ENCODE measurements at regions not wholly inside any gene's neighbourhood (a gene's known extent, or its start where the extent isn't known, plus 50 kb on each side); places are given as distances from the start of the nearest gene placed in this dataset.
"Not testable (repeated sequence)": the region's sequence is repeated elsewhere in the genome, so short reads cannot be mapped to it uniquely, and the experiment has no call there.

DNA sequence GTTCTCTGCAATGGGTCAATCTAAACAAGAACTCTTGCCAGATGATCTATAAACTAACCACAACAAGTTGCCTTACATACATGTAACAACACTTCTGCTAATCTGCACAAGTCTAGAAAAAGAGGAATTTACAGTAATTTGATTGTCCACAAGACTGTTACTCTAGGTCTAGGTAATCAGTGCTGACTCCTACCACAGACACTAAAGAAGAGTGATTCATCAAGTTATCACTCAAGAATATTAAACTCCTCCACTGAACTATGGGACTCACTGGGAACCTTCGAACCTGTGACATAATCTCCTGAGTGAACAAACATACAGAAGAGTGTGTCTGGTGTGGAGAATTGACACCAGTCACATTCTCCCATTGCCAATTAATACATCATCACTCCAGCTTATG lies 138.3 kb downstream of the ANXA2 start:
- DNase-seq (ENCODE audit: low read depth), result no peak

DNA sequence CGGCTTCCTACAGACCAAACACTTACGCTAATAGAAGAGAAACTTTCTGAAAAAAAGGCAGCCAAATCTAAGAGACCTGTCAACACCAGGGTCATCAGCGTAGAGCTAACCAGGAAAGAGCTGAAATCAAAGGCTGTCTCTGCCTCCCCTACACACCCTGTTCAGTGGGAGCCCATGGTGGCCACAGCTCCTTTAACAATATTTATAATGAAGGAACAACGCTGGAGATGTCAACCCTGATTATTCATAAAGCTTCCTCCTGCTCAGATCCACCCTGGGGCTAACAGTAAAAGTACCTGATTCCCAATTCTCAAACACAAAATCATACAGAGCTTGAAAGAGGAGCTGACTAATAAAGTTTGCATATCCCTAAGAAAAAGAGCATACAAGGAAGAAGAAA lies 133.7 kb downstream of the ANXA2 start:
- no peak for DNase-seq (ENCODE audit: low read depth)

DNA sequence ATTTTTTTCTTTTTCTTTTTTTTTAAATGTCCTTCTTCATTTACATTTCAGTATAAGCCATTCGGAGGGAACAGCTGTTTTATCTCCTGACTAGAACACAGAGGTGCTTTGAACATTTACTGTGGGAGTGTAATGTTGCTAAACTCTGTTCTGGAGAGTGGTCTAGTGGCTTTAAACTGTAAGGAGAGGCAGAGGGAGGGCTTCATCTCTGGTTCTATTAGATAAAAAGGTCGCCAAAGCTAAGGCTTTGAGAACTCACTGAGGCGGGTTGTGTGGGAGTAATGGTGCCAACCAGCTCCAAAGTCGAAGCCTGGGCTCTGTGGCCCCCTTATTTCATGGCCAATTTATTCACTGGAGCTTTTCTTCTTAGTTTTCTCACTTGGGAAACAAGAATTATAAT lies 133.2 kb downstream of the ANXA2 start:
- DNase-seq (ENCODE audit: low read depth), result no peak

DNA sequence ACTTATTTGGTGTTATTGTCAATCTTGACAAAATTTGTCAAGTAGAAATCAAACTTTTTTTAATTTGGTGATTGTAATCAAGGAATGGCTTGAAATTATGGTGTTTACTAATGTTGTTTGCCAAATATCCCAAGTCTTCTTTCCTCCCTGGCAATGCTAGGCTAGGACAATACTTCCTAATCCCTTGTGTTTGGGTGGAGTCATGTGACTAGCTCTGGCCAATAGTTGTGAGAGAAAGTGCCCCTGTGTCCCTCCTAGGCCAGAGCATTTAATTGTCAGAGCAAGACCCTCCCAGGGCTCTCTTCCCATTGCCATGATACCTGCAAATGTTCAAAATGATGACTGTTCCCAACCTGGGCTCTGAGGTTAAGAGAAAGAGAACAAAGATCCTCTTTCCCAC lies 132.7 kb downstream of the ANXA2 start:
- no peak for DNase-seq (ENCODE audit: low read depth)

DNA sequence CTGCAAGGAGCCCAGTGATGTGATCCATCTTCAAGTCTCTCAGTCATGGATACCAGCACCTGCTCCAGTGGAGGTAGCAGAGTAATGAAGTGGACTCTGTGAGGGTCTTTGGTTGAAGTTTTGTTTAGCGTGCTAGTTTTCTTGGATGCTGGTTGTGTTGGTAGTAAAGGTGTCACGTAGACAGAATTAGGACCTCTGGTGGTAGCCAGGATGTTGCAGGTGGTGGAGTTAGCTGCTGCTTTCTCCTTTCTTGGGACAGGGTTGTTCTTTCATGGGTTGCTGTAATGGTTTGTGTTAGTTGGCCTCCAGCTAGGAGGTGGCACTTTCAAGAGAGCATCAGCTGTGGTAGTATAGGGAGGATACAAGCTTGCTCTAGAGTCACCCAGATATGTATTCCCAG lies 125.2 kb downstream of the ANXA2 start:
- peak; percentile 9 for DNase-seq (ENCODE audit: low read depth)

DNA sequence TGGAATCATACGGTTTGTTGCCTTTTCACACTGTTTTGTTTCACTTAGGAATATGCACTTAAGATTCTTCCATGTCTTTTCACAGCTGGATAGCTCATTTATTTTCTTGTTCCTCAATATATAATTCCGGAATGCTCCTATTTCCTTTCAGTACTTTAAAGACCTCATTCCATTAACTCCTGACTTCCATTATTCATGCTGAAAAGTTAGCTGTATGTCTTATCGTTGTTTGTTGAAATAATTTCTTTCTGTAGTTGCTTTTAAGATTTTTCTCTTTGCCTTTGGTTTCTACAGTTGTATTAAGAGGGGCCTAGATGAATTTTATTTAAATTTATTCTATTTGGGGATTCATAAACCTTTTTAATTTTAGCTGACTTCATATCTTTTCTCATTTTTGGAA lies 122.2 kb downstream of the ANXA2 start:
- no peak for DNase-seq (ENCODE audit: low read depth)

DNA sequence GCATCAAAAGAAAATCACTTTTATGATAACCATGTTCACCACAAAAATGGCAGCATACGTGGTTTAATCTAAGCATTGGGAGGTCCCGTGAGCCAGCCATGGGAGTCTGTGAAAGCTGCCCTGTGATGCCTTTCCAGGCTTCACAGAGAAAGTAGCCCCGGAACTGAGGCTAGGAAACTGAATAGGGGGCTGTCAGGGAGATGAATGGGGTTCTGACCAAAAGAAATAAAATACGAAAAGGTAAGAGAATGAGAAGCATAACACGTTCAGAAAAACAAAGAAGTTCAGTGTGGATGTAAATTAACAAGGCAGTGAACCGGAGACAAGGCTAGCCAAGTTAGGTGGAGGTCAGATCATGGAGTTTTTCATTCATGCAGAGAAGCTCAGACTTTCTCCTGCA lies 118.9 kb downstream of the ANXA2 start:
- DNase-seq (ENCODE audit: low read depth), result no peak

DNA sequence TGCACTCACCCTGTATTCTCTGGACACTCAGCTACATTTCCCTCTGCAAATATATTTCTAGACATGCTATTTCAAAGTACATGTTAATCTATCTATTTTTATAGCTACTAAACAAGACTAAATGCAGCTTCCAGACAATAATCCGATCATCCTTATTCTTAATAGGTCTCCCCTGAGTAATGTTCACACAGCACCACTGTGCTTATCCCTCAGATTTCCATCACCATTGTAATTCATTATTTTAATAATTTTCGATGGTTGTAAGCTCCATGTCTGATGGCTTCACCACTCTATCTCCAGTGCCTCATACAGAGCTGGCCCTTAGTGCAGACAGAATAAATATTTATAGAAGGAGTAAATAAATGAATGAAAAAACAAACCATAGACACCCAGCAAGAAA lies 117.5 kb downstream of the ANXA2 start:
- DNase-seq (ENCODE audit: low read depth), result no peak

DNA sequence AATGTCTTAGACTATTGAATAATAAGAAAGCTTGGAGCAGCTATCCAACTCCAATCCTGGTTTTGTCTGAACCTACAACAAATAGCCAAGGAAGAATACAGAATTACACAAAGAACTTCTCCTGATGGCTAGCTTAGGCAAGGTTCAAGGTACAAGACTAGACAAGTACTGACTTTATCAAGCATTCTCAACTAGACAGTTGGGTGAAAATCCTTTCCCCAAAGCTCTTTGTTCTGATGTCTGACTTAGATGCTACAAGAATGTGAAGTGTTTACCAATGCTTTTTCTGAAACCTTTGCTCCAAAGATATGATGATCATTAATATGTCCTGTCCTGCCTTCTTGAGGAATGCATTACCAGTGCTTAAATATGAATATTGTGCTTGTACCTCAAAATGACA lies 113.8 kb downstream of the ANXA2 start:
- DNase-seq (ENCODE audit: low read depth), result no peak

DNA sequence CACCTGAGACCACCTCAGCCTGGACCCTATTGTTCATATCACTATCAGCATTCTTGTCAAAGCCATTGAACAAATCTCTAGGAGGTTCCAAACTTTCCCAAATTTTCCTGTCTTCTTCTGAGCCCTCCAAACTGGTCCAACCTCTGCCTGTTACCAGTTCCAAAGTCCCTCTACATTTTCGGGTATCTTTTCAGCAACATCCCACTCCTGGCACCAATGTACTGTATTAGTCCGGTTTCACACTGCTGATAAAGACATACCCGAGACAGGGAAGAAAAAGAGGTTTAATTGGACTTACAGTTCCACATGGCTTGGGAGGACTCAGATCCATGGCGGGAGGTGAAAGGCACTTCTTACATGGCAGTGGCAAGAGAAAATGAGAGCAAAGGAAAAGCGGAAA lies 101.9 kb downstream of the ANXA2 start:
- DNase-seq (ENCODE audit: low read depth), result not testable (repeated sequence)

DNA sequence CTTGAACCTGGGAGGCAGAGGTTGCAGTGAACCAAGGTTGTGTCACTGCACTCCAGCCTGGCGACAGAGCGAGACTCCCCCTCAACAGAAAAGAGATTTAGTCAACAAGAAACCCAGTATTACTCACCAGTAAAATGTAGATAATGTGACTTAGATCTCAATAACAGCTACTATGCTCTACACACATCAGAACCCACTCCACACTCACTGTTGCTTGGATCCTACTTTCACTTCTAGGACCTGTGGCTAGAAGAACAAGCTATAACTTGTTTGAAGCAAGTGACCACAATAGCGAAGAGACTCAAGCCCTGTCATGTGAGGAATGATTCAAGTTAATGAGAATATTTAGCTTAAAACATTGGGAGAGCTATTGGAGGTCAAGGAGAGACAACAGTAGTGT lies 100.7 kb downstream of the ANXA2 start:
- DNase-seq (ENCODE audit: low read depth), result no peak

Measured in ELR (cell line).